ENCODE measurements at regions not wholly inside any gene's neighbourhood (a gene's known extent, or its start where the extent isn't known, plus 50 kb on each side); places are given as distances from the start of the nearest gene placed in this dataset.

- no peak for TF ChIP-seq POLR2AphosphoS5 (IDR thresholded peaks at IDR 0.05)
- no peak for TF ChIP-seq EZH2 (IDR thresholded peaks at IDR 0.05; ENCODE audit: borderline replicate concordance, insufficient read depth, low read length, poor library complexity, severe bottlenecking)
- no peak for TF ChIP-seq EP300 (conservative IDR thresholded peaks at IDR 0.05; ENCODE audit: poor library complexity, severe bottlenecking)
- no peak for TF ChIP-seq CTCF (IDR thresholded peaks at IDR 0.05; ENCODE audit: poor library complexity, severe bottlenecking)
- no peak for TF ChIP-seq SMC3 (conservative IDR thresholded peaks at IDR 0.05; ENCODE audit: poor library complexity)
- no peak for TF ChIP-seq REST (IDR thresholded peaks at IDR 0.05; ENCODE audit: borderline replicate concordance)
- TF ChIP-seq RAD21 (conservative IDR thresholded peaks at IDR 0.05) = no peak
- TF ChIP-seq TAF1 (IDR thresholded peaks at IDR 0.05; ENCODE audit: low read depth) = no peak
These were observed 84.5 kb downstream of the PLEKHG1 start for GRCh38 chr6:150684161-150684560.

Measured in neural cell (in vitro differentiated cells).